GM23338 (cell line): ENCODE measurements at regions not wholly inside any gene's neighbourhood (a gene's known extent, or its start where the extent isn't known, plus 50 kb on each side); places are given as distances from the start of the nearest gene placed in this dataset.

ENCODE experiments used
- CTCF ChIP-seq, 2 experiments: fragments of 200-600 bp in 1 of 2; sonication (generic) in 1 of 2; conservative IDR thresholded peaks; 2 replicates each; pipeline versions ENCODE4 v1.5.1 to v1.6.1; 2016 to 2017; ENCODE audit warnings: antibody characterized with exemption in 2 of 2, low read depth in 2 of 2, mild to moderate bottlenecking in 2 of 2, moderate library complexity in 1 of 2
- EZH2 ChIP-seq: fragments of 200-600 bp; sonication (generic); IDR thresholded peaks from one replicate; pipeline ENCODE4 v1.8.0; 2017; ENCODE audit warnings: antibody characterized with exemption, mild to moderate bottlenecking, low read depth; ENCODE audit not compliant: unreplicated experiment
- EZH2phosphoT487 ChIP-seq: fragments of 200-600 bp; sonication (generic); IDR thresholded peaks from one replicate; pipeline ENCODE4 v1.8.1; 2018; ENCODE audit warnings: antibody characterized with exemption; ENCODE audit not compliant: unreplicated experiment
- POLR2AphosphoS5 ChIP-seq: IDR thresholded peaks from 2 replicates; pipeline ENCODE4 v1.6.1; 2016; ENCODE audit warnings: antibody characterized with exemption, low read depth
- REST ChIP-seq: IDR thresholded peaks from one replicate; pipeline ENCODE4 v1.6.1; 2018; ENCODE audit warnings: antibody characterized with exemption; ENCODE audit not compliant: unreplicated experiment

GRCh38 chr7:42666994-42667393 is 244.9 kb downstream of the C7orf25 start:
- TF ChIP-seq CTCF (conservative IDR thresholded peaks at IDR 0.05; ENCODE audit: low read depth in 2 of 2): no peak
- TF ChIP-seq POLR2AphosphoS5: no peak
- no peak for TF ChIP-seq EZH2
- TF ChIP-seq REST: no peak
- TF ChIP-seq EZH2phosphoT487: no peak
